ENCODE measurements at regions not wholly inside any gene's neighbourhood (a gene's known extent, or its start where the extent isn't known, plus 50 kb on each side); places are given as distances from the start of the nearest gene placed in this dataset.
"Not testable (repeated sequence)": the region's sequence is repeated elsewhere in the genome, so short reads cannot be mapped to it uniquely, and the experiment has no call there.

- H3K36me3 ChIP-seq (ENCODE audit: control insufficient read depth, insufficient read depth, low read length): no peaks in the 10 kb centered on the region
- H3K4me1 ChIP-seq (ENCODE audit: control insufficient read depth, insufficient read depth, low read length): no peaks in the 10 kb centered on the region
- WGBS (ENCODE audit: insufficient coverage): 27% methylated on average over 3 of the region's 5 CpGs
- no peak for DNase-seq (ENCODE audit: low read depth in 4 of 6, low spot score in 6 of 6)
- H3K27me3 ChIP-seq (ENCODE audit: control insufficient read depth, insufficient read depth, low read length): no peaks in the 10 kb centered on the region
- H3K27ac ChIP-seq (ENCODE audit: low read depth, low read length): no peak overlapping the region
- H3K9me3 ChIP-seq (ENCODE audit: control insufficient read depth, insufficient read depth, low read length): no peaks in the 10 kb centered on the region
- no peak overlapping the region for H3K4me3 ChIP-seq (ENCODE audit: low read depth, low read length)
Observed at GRCh38 chrX:82703551-82703950, 804.5 kb upstream of the POU3F4 start.

DNA sequence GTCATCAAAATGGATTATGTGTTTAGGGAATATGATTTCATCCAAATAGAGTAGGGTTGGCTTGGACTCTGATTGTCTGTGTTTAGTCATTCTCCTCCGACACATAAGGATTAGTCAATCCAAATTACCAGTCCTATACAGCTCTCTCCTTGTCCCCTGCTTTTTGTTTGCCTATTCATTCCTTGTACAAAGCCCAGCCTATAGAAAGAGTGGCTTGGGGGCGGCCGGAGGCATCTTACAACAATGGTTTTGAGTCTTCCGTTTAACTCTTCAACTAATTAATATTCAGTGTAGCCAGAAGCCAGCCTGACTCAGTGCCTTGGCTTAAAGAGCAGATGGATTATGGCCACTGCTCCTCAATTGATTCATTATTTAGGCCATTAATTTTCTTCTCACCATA, 796.6 kb upstream of the POU3F4 start:
- H3K4me1 ChIP-seq (ENCODE audit: control insufficient read depth, insufficient read depth, low read length): no peaks in the 10 kb centered on the region
- 60% methylated on average over 1 of the region's 4 CpGs for WGBS (ENCODE audit: insufficient coverage)
- no peaks in the 10 kb centered on the region for H3K9me3 ChIP-seq (ENCODE audit: control insufficient read depth, insufficient read depth, low read length)
- peaks cover under 1% of the 10 kb centered on the region for H3K27me3 ChIP-seq (ENCODE audit: control insufficient read depth, insufficient read depth, low read length)
- no peak overlapping the region for H3K4me3 ChIP-seq (ENCODE audit: low read depth, low read length)
- no peak overlapping the region for H3K27ac ChIP-seq (ENCODE audit: low read depth, low read length)
- H3K36me3 ChIP-seq (ENCODE audit: control insufficient read depth, insufficient read depth, low read length): no peaks in the 10 kb centered on the region
- peak in 2 of 6 donors; percentile 13 to 50 for DNase-seq (ENCODE audit: low read depth in 4 of 6, low spot score in 6 of 6)

DNA sequence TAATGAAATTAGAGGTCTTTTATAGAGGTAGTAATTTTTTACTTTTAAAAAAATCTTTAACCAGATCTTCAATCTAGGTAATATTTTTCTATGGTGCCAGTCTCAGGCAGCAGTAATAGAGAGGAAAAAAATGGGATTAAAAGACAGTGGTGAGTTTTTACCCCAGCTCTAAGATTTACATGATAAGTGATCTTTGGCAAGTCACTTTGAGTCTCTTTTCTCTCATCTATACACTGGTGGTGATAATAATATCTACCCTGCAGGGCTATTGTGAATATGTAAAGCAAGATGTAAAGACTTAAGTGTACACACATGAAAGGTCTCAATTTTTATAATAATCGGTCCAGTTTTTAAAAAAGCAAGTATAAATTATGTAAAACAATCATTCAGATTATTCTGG, 786.2 kb upstream of the POU3F4 start:
- Histone ChIP-seq H3K27me3 (ENCODE audit: control insufficient read depth, insufficient read depth, low read length) (no peaks in the 10 kb centered on the region), H3K27ac (ENCODE audit: low read depth, low read length) (no peak overlapping the region), H3K36me3 (ENCODE audit: control insufficient read depth, insufficient read depth, low read length) (no peaks in the 10 kb centered on the region), H3K4me1 (ENCODE audit: control insufficient read depth, insufficient read depth, low read length) (no peaks in the 10 kb centered on the region), H3K4me3 (ENCODE audit: low read depth, low read length) (no peak overlapping the region), H3K9me3 (ENCODE audit: control insufficient read depth, insufficient read depth, low read length) (no peaks in the 10 kb centered on the region)
- no peak for DNase-seq (ENCODE audit: low read depth in 4 of 6, low spot score in 6 of 6)
- WGBS (ENCODE audit: insufficient coverage): no CpG with 5 or more reads among the region's 1 CpG

DNA sequence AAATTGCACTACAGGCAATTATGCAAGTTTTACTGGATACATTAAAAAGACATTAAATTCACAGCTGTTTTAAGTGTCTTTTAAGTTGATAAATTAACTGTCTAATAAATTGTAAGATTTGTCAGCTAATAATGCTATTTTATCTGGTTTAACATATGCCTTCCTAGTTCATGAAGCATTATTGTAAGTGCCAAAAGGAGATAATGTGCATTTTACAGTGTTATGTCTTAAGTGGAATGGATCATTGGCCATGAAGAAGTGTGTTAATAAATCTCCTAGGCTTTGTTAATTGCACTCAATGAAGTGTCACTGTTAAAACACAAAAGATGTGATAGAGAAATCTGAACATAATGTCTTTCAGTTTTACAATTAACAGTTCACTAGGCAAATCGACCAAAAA, 784.3 kb upstream of the POU3F4 start:
- Histone ChIP-seq H3K36me3 (ENCODE audit: control insufficient read depth, insufficient read depth, low read length) (no peaks in the 10 kb centered on the region), H3K4me3 (ENCODE audit: low read depth, low read length) (no peak overlapping the region), H3K9me3 (ENCODE audit: control insufficient read depth, insufficient read depth, low read length) (no peaks in the 10 kb centered on the region), H3K4me1 (ENCODE audit: control insufficient read depth, insufficient read depth, low read length) (no peaks in the 10 kb centered on the region), H3K27me3 (ENCODE audit: control insufficient read depth, insufficient read depth, low read length) (no peaks in the 10 kb centered on the region), H3K27ac (ENCODE audit: low read depth, low read length) (no peak overlapping the region)
- no CpG with 5 or more reads among the region's 1 CpG for WGBS (ENCODE audit: insufficient coverage)
- peak in 1 of 6 donors; percentile 74 for DNase-seq (ENCODE audit: low read depth in 4 of 6, low spot score in 6 of 6)

- H3K27me3 ChIP-seq (ENCODE audit: control insufficient read depth, insufficient read depth, low read length); H3K4me3 ChIP-seq (ENCODE audit: low read depth, low read length); DNase-seq (ENCODE audit: low read depth in 4 of 6, low spot score in 6 of 6); H3K27ac ChIP-seq (ENCODE audit: low read depth, low read length); H3K36me3 ChIP-seq (ENCODE audit: control insufficient read depth, insufficient read depth, low read length); H3K4me1 ChIP-seq (ENCODE audit: control insufficient read depth, insufficient read depth, low read length); H3K9me3 ChIP-seq (ENCODE audit: control insufficient read depth, insufficient read depth, low read length): not testable (repeated sequence)
- no CpG with 5 or more reads among the region's 6 CpGs for WGBS (ENCODE audit: insufficient coverage)
Observed at GRCh38 chrX:82727436-82727835, 780.7 kb upstream of the POU3F4 start.

GRCh38 chrX:82732861-82733260, 775.2 kb upstream of the POU3F4 start:
- Histone ChIP-seq H3K4me1 (ENCODE audit: control insufficient read depth, insufficient read depth, low read length) (no peaks in the 10 kb centered on the region), H3K36me3 (ENCODE audit: control insufficient read depth, insufficient read depth, low read length) (no peaks in the 10 kb centered on the region), H3K27ac (ENCODE audit: low read depth, low read length) (no peak overlapping the region), H3K4me3 (ENCODE audit: low read depth, low read length) (no peak overlapping the region), H3K9me3 (ENCODE audit: control insufficient read depth, insufficient read depth, low read length) (no peaks in the 10 kb centered on the region), H3K27me3 (ENCODE audit: control insufficient read depth, insufficient read depth, low read length) (no peaks in the 10 kb centered on the region)
- DNase-seq (ENCODE audit: low read depth in 4 of 6, low spot score in 6 of 6): no peak
- WGBS (ENCODE audit: insufficient coverage): no CpG with 5 or more reads among the region's 1 CpG

DNA sequence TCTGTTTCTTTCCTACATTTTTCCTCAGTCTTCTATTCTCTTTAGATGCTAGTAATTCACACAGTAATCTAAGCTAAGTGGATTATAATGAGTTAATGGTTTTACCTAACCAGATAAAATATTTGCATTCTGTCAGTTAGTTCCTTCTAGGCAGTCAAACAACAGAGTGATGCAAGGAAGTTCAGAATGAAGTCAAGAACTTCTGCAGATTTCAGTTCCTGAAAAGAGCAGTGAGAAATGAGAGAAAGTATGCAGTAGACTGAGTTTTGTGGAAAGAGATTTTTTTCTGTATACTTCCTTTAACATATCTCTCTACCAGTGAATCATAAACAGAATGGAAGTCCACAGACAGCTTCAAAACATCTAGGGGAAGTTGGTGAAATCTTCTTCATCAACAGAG, 774.0 kb upstream of the POU3F4 start:
- H3K27me3 ChIP-seq (ENCODE audit: control insufficient read depth, insufficient read depth, low read length): no peaks in the 10 kb centered on the region
- H3K4me1 ChIP-seq (ENCODE audit: control insufficient read depth, insufficient read depth, low read length): no peaks in the 10 kb centered on the region
- H3K9me3 ChIP-seq (ENCODE audit: control insufficient read depth, insufficient read depth, low read length): no peaks in the 10 kb centered on the region
- no peak overlapping the region for H3K4me3 ChIP-seq (ENCODE audit: low read depth, low read length)
- DNase-seq (ENCODE audit: low read depth in 4 of 6, low spot score in 6 of 6): no peak
- H3K27ac ChIP-seq (ENCODE audit: low read depth, low read length): no peak overlapping the region
- H3K36me3 ChIP-seq (ENCODE audit: control insufficient read depth, insufficient read depth, low read length): no peaks in the 10 kb centered on the region

DNA sequence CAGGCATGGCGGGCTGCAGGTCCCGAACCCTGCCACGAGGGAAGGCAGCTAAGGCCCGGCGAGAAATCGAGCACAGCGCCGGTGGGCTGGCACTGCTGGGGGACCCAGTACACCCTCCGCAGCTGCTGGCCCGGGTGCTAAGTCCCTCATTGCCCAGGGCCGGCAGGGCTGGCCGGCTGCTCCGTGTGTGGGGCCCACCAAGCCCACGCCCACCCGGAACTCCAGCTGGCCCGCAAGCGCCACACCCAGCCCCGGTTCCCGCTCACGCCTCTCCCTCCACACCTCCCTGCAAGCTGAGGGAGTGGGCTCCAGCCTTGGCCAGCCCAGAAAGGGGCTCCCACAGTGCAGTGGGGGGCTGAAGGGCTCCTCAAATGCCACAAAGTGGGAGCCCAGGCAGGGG, 769.8 kb upstream of the POU3F4 start:
- not testable (repeated sequence) for H3K27ac ChIP-seq (ENCODE audit: low read depth, low read length); H3K4me1 ChIP-seq (ENCODE audit: control insufficient read depth, insufficient read depth, low read length); DNase-seq (ENCODE audit: low read depth in 4 of 6, low spot score in 6 of 6); H3K27me3 ChIP-seq (ENCODE audit: control insufficient read depth, insufficient read depth, low read length); H3K4me3 ChIP-seq (ENCODE audit: low read depth, low read length); H3K9me3 ChIP-seq (ENCODE audit: control insufficient read depth, insufficient read depth, low read length); H3K36me3 ChIP-seq (ENCODE audit: control insufficient read depth, insufficient read depth, low read length)
- WGBS (ENCODE audit: insufficient coverage): 90% methylated on average over 9 of the region's 20 CpGs

- Histone ChIP-seq H3K27me3 (ENCODE audit: control insufficient read depth, insufficient read depth, low read length) (no peaks in the 10 kb centered on the region), H3K9me3 (ENCODE audit: control insufficient read depth, insufficient read depth, low read length) (no peaks in the 10 kb centered on the region), H3K4me3 (ENCODE audit: low read depth, low read length) (no peak overlapping the region), H3K36me3 (ENCODE audit: control insufficient read depth, insufficient read depth, low read length) (no peaks in the 10 kb centered on the region), H3K4me1 (ENCODE audit: control insufficient read depth, insufficient read depth, low read length) (no peaks in the 10 kb centered on the region), H3K27ac (ENCODE audit: low read depth, low read length) (no peak overlapping the region)
- WGBS (ENCODE audit: insufficient coverage): no CpG with 5 or more reads among the region's 3 CpGs
- no peak for DNase-seq (ENCODE audit: low read depth in 4 of 6, low spot score in 6 of 6)
Observed at GRCh38 chrX:82742351-82742750, 765.7 kb upstream of the POU3F4 start.

DNA sequence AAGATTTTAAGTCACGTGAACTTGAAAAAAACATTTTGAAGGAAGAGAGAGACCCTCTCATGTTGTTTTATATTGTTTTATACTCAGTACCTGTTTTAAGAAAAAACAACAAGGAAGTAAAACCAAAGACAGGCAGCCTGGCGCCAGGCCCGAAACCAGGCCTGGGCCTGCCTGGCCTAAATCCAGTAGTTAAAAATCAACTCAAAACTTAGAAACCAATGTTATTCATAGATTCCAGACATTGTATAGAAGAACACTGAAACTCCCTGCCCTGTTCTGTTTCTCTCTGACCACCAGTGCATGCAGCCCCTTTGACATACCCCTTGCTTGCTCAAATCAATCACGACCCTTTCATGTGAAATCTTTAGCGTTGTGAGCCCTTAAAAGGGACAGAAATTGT, 762.4 kb upstream of the POU3F4 start:
- 80% methylated on average over 4 of the region's 5 CpGs for WGBS (ENCODE audit: insufficient coverage)

More for the DNA sequence above, 762.4 kb upstream of the POU3F4 start:
- not testable (repeated sequence) for H3K36me3 ChIP-seq (ENCODE audit: control insufficient read depth, insufficient read depth, low read length); H3K4me1 ChIP-seq (ENCODE audit: control insufficient read depth, insufficient read depth, low read length); H3K27me3 ChIP-seq (ENCODE audit: control insufficient read depth, insufficient read depth, low read length); DNase-seq (ENCODE audit: low read depth in 4 of 6, low spot score in 6 of 6); H3K27ac ChIP-seq (ENCODE audit: low read depth, low read length); H3K4me3 ChIP-seq (ENCODE audit: low read depth, low read length); H3K9me3 ChIP-seq (ENCODE audit: control insufficient read depth, insufficient read depth, low read length)
